Mononuclear cell (primary cell): ENCODE measurements at regions not wholly inside any gene's neighbourhood (a gene's known extent, or its start where the extent isn't known, plus 50 kb on each side); places are given as distances from the start of the nearest gene placed in this dataset.
"Not testable (repeated sequence)": the region's sequence is repeated elsewhere in the genome, so short reads cannot be mapped to it uniquely, and the experiment has no call there.

Experiments used
- H3K27me3 ChIP-seq: 2 replicates; pipeline ENCODE4 v1.6.0; 2011; ENCODE audit warnings: low read length, control low read depth; ENCODE audit not compliant: insufficient read depth
- H3K4me1 ChIP-seq: 2 replicates; pipeline ENCODE4 v1.5.1; 2011; ENCODE audit warnings: mild to moderate bottlenecking, low read length, control low read depth; ENCODE audit not compliant: insufficient read depth
- H3K4me3 ChIP-seq: 2 replicates; pipeline ENCODE4 v1.5.1; 2011; ENCODE audit warnings: mild to moderate bottlenecking, low read length, moderate library complexity
- H3K9me3 ChIP-seq: 2 replicates; pipeline ENCODE4 v1.5.1; 2011; ENCODE audit warnings: low read depth, mild to moderate bottlenecking, control low read depth, low read length

DNA sequence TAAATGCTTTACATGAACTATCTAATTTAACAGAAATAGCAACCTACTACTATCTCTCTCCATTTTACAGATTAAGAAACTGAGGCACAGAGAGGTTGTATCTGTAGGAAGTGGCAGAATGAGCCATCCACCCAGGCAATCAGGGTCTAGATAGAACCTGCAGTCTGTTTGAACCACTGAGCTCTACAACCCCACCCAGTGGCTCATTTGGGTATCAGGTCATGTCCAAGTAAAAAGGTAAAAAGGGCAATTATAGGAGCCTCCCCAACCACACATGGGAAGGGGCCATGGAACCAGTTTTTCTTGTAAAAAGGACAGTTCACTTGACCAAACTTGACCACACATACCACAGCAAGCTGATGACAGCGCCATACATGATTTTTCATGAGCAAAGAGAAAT lies 92.9 kb upstream of the SGCG start:
- Histone ChIP-seq H3K4me3 (no peak overlapping the region), H3K9me3 (no peaks in the 10 kb centered on the region), H3K27me3 (no peaks in the 10 kb centered on the region), H3K4me1 (no peaks in the 10 kb centered on the region)

DNA sequence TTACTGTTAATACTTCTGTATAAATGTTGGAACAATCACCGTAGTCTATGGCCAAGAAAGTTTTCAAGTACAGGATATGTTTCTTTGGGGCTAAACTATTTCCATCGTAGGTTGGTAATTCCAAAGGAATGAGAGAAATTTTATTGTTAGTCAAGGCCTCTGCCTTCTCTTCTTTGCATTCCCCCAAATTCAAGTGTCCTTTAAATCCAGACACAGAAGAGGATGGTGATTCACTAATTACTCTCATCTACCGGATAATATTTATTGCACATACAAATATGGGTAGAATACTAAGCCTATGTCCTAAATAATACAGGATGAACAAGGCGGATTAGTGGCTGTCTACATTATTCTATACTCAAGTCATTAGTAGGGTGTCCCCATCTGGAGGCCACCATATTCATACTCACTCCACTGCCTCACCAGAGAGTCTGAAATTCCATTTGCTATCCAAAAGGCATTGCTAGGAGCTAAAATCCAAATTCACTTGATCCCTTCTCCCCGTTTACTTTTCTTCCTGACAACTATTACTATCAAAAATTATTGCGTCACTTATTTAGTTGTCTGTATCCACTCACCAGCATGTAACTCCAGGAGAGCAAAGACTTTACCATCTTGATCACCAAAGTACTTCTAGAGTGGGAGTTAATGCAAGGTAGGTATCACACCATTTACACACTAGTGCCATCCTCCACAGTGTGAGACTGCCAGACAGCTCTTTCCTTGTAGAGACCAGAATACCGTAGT lies 82.4 kb upstream of the SGCG start:
- Histone ChIP-seq H3K4me3 (no peak overlapping the region), H3K27me3 (no peaks in the 10 kb centered on the region), H3K4me1 (no peaks in the 10 kb centered on the region), H3K9me3 (no peaks in the 10 kb centered on the region)

DNA sequence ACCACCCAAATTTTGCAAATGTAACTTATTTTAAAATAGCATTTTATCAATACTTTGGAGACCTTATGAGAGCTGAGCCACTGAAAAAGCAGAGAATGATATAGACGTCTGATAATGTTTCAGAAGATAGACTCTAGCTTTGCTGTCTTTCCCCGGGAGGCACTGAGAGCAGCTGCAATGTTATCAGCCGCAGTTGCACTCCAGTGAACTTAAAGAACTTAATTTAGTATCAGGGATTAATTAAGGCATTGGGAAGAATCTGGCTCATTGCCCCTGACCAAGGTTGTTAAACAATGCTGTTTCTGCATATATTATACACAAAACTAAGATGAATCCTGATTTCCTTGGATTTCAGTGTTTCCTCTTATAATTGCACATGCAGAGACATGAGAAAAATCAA lies 75.7 kb upstream of the SGCG start:
- no peaks in the 10 kb centered on the region for H3K9me3 ChIP-seq
- no peak overlapping the region for H3K4me3 ChIP-seq
- no peaks in the 10 kb centered on the region for H3K27me3 ChIP-seq
- no peaks in the 10 kb centered on the region for H3K4me1 ChIP-seq

DNA sequence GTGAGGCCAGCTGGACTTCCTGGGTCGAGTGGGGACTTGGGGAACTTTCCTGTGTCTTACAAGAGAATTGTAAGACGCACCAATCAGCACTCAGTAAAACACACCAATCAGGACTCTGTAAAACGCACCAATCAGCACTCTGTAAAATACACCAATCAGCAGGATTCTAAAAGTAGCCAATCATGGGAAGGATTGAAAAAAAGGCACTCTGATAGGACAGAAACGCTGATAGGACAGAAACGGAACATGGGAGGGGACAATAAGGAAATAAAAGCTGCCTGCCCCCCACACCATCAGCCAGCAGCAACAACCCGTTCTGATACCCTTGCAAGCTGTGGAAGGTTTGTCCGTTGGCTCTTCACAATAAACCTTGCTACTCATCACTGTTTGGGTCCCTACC lies 73.1 kb upstream of the SGCG start:
- H3K4me1 ChIP-seq, result no peaks in the 10 kb centered on the region
- no peaks in the 10 kb centered on the region for H3K9me3 ChIP-seq
- H3K4me3 ChIP-seq, result no peak overlapping the region
- H3K27me3 ChIP-seq, result no peaks in the 10 kb centered on the region

DNA sequence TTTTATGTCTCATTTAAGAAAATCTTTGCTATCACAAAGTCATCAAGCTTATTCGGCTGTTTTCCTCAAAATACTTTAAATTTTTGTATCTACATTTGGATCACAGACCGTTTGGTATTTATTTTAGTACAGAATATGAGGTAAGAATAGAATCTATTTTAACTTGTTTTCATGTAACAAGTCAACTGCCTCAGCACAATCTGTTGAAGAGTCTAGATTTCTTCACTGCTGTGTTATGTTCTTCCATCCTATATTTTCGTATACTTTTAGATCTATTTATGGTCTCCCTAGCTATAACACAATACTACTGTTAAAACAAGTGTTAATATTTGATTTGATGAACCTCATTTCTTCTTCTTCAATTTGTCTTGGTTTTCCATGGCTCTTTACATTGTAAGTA lies 61.6 kb upstream of the SGCG start:
- no peaks in the 10 kb centered on the region for H3K9me3 ChIP-seq
- no peaks in the 10 kb centered on the region for H3K4me1 ChIP-seq
- no peaks in the 10 kb centered on the region for H3K27me3 ChIP-seq
- no peak overlapping the region for H3K4me3 ChIP-seq

DNA sequence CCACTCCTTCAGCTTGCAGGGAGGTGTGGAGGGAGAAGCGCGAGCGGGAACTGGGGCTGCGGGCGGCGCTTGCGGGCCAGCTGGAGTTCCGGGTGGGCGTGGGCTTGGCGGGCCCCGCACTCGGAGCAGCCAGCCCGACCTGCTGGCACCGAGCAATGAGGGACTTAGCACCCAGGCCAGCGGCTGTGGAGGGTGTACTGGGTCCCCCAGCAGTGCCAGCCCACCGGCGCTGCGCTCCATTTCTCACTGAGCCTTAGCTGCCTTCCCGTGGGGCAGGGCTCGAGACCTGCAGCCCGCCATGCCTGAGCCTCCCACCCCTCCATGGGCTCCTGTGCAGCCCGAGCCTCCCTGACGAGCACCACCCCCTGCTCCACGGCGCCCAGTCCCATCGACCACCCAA lies 53.2 kb upstream of the SGCG start:
- H3K4me1 ChIP-seq, H3K27me3 ChIP-seq, H3K9me3 ChIP-seq, H3K4me3 ChIP-seq: not testable (repeated sequence)

DNA sequence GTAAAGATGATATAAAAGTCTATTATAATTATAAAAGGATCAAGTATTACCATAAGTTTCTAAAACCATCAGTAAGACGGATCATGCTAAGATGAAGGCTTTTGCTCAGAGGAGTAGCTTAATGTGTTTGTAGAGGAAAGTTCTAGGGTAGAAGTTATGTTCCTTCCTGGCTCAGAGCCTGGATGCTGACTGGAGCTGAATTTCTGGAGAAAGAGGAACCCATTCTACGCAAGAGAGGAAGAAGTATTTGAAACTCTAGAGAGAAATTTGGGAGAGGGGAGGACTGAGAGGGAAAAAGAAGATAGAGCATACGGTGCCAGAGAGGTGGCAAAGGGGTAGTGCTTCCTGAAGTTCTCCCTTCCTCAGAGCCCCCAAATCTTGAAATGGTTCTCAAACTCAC lies 51.4 kb upstream of the SGCG start:
- no peaks in the 10 kb centered on the region for H3K4me1 ChIP-seq
- no peaks in the 10 kb centered on the region for H3K27me3 ChIP-seq
- no peaks in the 10 kb centered on the region for H3K9me3 ChIP-seq
- H3K4me3 ChIP-seq, result no peak overlapping the region
